ENCODE measurements at regions not wholly inside any gene's neighbourhood (a gene's known extent, or its start where the extent isn't known, plus 50 kb on each side); places are given as distances from the start of the nearest gene placed in this dataset.

DNA sequence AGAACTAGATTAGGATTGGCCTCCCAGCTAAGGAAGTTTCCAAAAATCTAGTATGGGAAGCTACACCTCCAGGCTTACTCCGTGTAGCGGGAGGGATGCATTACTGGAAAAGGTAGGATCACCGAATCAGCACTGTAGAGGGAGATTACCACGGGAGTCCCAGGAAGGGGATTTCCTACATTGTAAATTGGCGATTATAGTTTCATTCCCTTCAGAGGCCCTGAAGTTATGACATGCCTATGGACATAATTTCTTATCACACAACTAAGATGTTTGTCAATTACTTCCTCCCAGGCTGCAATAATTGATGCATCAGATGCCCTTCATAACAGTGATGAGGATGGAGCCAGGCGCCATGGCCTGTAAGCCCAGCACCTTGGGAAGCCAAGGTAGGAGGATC lies 71.2 kb upstream of the NR4A3 start:
- intact Hi-C loops (cut with DNase I): no loop called here
- no peak overlapping the region for H3K4me3 ChIP-seq
- 96% methylated on average over 6 of the region's 6 CpGs for WGBS
- DNase-seq (ENCODE audit: low spot score): no peak
- TF ChIP-seq, protein P1, sequence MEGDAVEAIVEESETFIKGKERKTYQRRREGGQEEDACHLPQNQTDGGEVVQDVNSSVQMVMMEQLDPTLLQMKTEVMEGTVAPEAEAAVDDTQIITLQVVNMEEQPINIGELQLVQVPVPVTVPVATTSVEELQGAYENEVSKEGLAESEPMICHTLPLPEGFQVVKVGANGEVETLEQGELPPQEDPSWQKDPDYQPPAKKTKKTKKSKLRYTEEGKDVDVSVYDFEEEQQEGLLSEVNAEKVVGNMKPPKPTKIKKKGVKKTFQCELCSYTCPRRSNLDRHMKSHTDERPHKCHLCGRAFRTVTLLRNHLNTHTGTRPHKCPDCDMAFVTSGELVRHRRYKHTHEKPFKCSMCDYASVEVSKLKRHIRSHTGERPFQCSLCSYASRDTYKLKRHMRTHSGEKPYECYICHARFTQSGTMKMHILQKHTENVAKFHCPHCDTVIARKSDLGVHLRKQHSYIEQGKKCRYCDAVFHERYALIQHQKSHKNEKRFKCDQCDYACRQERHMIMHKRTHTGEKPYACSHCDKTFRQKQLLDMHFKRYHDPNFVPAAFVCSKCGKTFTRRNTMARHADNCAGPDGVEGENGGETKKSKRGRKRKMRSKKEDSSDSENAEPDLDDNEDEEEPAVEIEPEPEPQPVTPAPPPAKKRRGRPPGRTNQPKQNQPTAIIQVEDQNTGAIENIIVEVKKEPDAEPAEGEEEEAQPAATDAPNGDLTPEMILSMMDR (IDR thresholded peaks at IDR 0.05): no peak
- TF ChIP-seq POLR2A (IDR thresholded peaks at IDR 0.05) (no peak), POLR2AphosphoS5 (IDR thresholded peaks at IDR 0.05) (no peak)
- no peaks in the 10 kb centered on the region for H3K9me3 ChIP-seq
- no peaks in the 10 kb centered on the region for H3K4me1 ChIP-seq (replicated peaks)
- H3K27me3 ChIP-seq (replicated peaks; ENCODE audit: insufficient read depth): no peaks in the 10 kb centered on the region
- no peak overlapping the region for H3K27ac ChIP-seq
- no peaks in the 10 kb centered on the region for H3K36me3 ChIP-seq

DNA sequence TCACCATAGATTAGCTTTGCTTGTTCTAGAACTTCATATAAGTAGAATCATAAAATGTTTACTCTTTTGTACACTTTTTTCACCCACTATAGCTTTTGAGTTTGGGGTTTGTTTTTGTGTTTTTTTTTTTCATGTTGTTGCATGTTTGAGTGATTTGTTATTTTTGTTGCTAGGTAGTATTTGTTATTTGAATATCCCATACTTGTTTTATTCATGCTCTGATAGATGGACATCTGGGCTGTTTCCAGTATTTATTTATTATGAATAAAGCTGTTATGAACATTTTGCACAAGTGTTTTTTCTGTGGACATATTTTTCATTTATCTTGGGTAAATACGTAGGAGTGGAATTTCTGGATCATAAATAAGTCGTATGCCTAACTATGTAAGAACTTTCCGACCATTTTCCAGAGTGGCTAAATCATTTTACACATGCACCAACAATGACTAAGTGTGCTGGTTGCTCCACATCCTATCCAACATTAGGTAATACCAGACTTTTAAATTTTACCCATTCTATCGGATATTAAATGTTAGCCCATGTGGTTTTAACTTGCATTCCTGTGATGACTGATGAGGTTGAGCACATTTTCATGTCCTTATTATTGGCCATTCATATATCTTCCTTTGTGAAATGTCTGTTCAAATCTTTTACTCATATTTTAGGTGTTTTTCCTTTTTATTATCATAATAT lies 69.1 kb upstream of the NR4A3 start:
- Histone ChIP-seq H3K27ac (no peak overlapping the region), H3K4me3 (no peak overlapping the region), H3K27me3 (replicated peaks; ENCODE audit: insufficient read depth) (no peaks in the 10 kb centered on the region), H3K9me3 (no peaks in the 10 kb centered on the region), H3K36me3 (no peaks in the 10 kb centered on the region), H3K4me1 (replicated peaks) (no peaks in the 10 kb centered on the region)
- intact Hi-C loops (cut with DNase I): no loop called here
- DNase-seq (ENCODE audit: low spot score): no peak
- TF ChIP-seq, protein P1 (IDR thresholded peaks at IDR 0.05): no peak
- TF ChIP-seq POLR2A (IDR thresholded peaks at IDR 0.05) (no peak), POLR2AphosphoS5 (IDR thresholded peaks at IDR 0.05) (no peak)
- WGBS: 75% methylated on average over 4 of the region's 4 CpGs

DNA sequence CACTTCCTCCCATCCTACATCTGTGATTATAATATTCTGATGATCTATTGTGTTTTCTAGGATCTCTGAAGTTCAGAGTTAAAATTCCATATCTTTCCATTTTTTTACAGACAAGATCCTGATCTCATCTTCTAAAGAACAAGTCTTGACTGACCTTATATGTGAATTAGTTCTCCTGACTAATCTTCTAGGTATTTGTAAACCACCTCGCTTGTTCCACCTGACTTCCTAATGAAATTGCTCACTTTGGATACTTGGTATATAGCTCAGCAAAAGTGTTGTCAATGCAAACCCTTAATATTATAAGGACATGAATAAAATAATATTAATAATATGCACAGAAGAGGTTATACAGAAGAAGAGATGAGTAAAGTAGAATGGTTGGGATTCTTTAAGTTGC lies 68.2 kb upstream of the NR4A3 start:
- 52% methylated on average over 1 of the region's 1 CpG for WGBS
- H3K4me1 ChIP-seq (replicated peaks): no peaks in the 10 kb centered on the region
- no peak for DNase-seq (ENCODE audit: low spot score)
- no peaks in the 10 kb centered on the region for H3K27me3 ChIP-seq (replicated peaks; ENCODE audit: insufficient read depth)
- H3K9me3 ChIP-seq: no peaks in the 10 kb centered on the region
- TF ChIP-seq, protein P1 (IDR thresholded peaks at IDR 0.05): no peak
- TF ChIP-seq POLR2A (IDR thresholded peaks at IDR 0.05) (no peak), POLR2AphosphoS5 (IDR thresholded peaks at IDR 0.05) (no peak)
- no peaks in the 10 kb centered on the region for H3K36me3 ChIP-seq
- H3K27ac ChIP-seq: no peak overlapping the region
- intact Hi-C loops (cut with DNase I): no loop called here
- no peak overlapping the region for H3K4me3 ChIP-seq

DNA sequence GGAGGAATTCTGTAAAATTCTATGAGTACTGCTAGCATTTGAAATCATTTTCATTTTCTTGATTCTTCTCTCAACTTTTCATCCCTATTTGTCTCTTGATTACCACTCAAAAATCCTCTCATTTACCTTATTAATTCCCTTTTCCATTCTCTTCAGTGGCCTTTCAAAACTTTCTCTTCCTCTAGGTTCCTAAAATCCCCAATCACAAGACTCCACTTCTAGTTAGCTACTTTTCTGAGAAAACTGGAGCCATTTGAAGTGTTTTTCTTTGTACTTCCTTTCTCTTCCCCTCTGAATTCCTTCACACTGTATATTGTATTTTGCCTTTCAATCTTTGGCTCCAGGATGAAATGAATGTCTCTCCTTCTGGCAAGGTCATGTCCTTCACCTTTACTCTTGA lies 61.3 kb upstream of the NR4A3 start:
- no peak for DNase-seq (ENCODE audit: low spot score)
- intact Hi-C loops (cut with DNase I): no loop called here
- Histone ChIP-seq H3K27me3 (replicated peaks; ENCODE audit: insufficient read depth) (no peaks in the 10 kb centered on the region), H3K4me3 (no peak overlapping the region), H3K9me3 (no peaks in the 10 kb centered on the region), H3K36me3 (no peaks in the 10 kb centered on the region), H3K27ac (no peak overlapping the region), H3K4me1 (replicated peaks) (no peaks in the 10 kb centered on the region)
- TF ChIP-seq POLR2A (IDR thresholded peaks at IDR 0.05) (no peak), POLR2AphosphoS5 (IDR thresholded peaks at IDR 0.05) (no peak)
- TF ChIP-seq, protein P1 (IDR thresholded peaks at IDR 0.05): no peak

DNA sequence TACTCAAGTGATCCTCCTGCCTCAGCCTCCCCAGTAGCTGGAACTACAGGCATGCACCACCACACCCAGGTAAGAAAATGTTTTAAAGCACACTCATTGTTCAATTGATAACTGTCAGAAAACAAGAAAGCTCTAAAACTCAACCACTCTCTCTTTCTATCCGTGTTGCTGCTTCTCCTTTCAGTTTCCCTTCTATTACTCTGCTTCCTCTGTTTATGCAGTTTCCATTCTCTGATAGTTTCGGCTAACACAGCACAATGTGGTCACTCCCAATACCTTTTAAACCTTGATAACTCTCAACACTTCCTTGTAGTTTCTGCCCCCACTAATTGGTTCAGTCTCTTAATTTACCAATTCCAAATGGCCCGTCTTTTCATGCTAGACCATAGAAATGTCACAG lies 59.2 kb upstream of the NR4A3 start:
- DNase-seq (ENCODE audit: low spot score): no peak
- Histone ChIP-seq H3K9me3 (no peaks in the 10 kb centered on the region), H3K27ac (no peak overlapping the region), H3K4me3 (no peak overlapping the region), H3K4me1 (replicated peaks) (no peaks in the 10 kb centered on the region), H3K27me3 (replicated peaks; ENCODE audit: insufficient read depth) (no peaks in the 10 kb centered on the region), H3K36me3 (no peaks in the 10 kb centered on the region)
- WGBS: 81% methylated on average over 3 of the region's 3 CpGs
- intact Hi-C loops (cut with DNase I): no loop called here
- TF ChIP-seq POLR2A (IDR thresholded peaks at IDR 0.05): no peak
- TF ChIP-seq POLR2AphosphoS5 (IDR thresholded peaks at IDR 0.05): no peak

Small RNA genes lying in the stretch of these regions (small RNA-seq; reads per million reads assigned to genes)
- gene AL137067.1 (0 reads per million in 2 donors), gene AL137067.2 (0 reads per million in 2 donors)
